GM23248 (cell line): ENCODE measurements at regions not wholly inside any gene's neighbourhood (a gene's known extent, or its start where the extent isn't known, plus 50 kb on each side); places are given as distances from the start of the nearest gene placed in this dataset.

ENCODE experiments used
- DNase-seq: peaks from one replicate; pipeline ENCODE4 v3.0.0-alpha.2; 2015
- H2AFZ ChIP-seq: fragments of 200-600 bp; sonication (generic); 2 replicates; pipeline ENCODE4 v1.6.1; 2016; ENCODE audit warnings: antibody characterized with exemption
- H3F3A ChIP-seq: fragments of 200-600 bp; sonication (generic); 2 replicates; pipeline ENCODE4 v1.6.1; 2016; ENCODE audit warnings: mild to moderate bottlenecking, antibody characterized with exemption, mixed run types; ENCODE audit not compliant: insufficient read depth
- H3K27ac ChIP-seq: fragments of 200-600 bp; sonication (generic); 2 replicates; pipeline ENCODE4 v1.5.1; 2016; ENCODE audit warnings: mild to moderate bottlenecking
- H3K27me3 ChIP-seq: fragments of 200-600 bp; sonication (generic); replicated peaks from 2 replicates; pipeline ENCODE4 v1.6.1; 2016; ENCODE audit warnings: mild to moderate bottlenecking; ENCODE audit not compliant: insufficient read depth
- H3K36me3 ChIP-seq: fragments of 200-600 bp; sonication (generic); 2 replicates; pipeline ENCODE4 v1.6.1; 2016; ENCODE audit warnings: low read depth, mild to moderate bottlenecking
- H3K4me1 ChIP-seq: fragments of 200-600 bp; sonication (generic); 2 replicates; pipeline ENCODE4 v1.6.1; 2016; ENCODE audit warnings: mild to moderate bottlenecking; ENCODE audit not compliant: insufficient read depth
- H3K4me2 ChIP-seq: fragments of 200-600 bp; sonication (generic); one replicate; pipeline ENCODE4 v1.6.1; 2016; ENCODE audit warnings: mild to moderate bottlenecking; ENCODE audit not compliant: unreplicated experiment
- H3K4me3 ChIP-seq: fragments of 200-600 bp; sonication (generic); 2 replicates; pipeline ENCODE4 v1.5.1; 2016; ENCODE audit warnings: mild to moderate bottlenecking
- H3K79me2 ChIP-seq: fragments of 200-600 bp; sonication (generic); 2 replicates; pipeline ENCODE4 v1.6.1; 2016; ENCODE audit warnings: mild to moderate bottlenecking; ENCODE audit not compliant: insufficient read depth
- H3K9ac ChIP-seq: fragments of 200-600 bp; sonication (generic); 2 replicates; pipeline ENCODE4 v1.6.1; 2016; ENCODE audit warnings: mild to moderate bottlenecking
- H3K9me2 ChIP-seq: fragments of 200-600 bp; sonication (generic); 2 replicates; pipeline ENCODE4 v1.6.1; 2016; ENCODE audit warnings: mixed run types, mild to moderate bottlenecking, moderate library complexity; ENCODE audit not compliant: insufficient read depth
- H3K9me3 ChIP-seq: fragments of 200-600 bp; sonication (generic); one replicate; pipeline ENCODE4 v1.6.1; 2017; ENCODE audit warnings: low read depth
- H4K20me1 ChIP-seq: fragments of 200-600 bp; sonication (generic); 2 replicates; pipeline ENCODE4 v1.6.0; 2016; ENCODE audit not compliant: insufficient read depth
- EZH2 ChIP-seq: fragments of 200-600 bp; sonication (generic); IDR thresholded peaks from 2 replicates; pipeline ENCODE4 v1.6.1; 2018; ENCODE audit warnings: antibody characterized with exemption, mild to moderate bottlenecking; ENCODE audit not compliant: insufficient read depth, poor library complexity, severe bottlenecking
- EZH2phosphoT487 ChIP-seq: fragments of 200-600 bp; sonication (generic); IDR thresholded peaks from 2 replicates; pipeline ENCODE4 v1.6.1; 2018; ENCODE audit warnings: antibody characterized with exemption, moderate library complexity, mild to moderate bottlenecking, low read depth; ENCODE audit not compliant: insufficient read depth
- WGBS, 2 experiments: methylation state at CpG; one replicate each; pipeline ENCODE4 v1.1.6; 2015 to 2017; ENCODE audit warnings: low lambda C conversion rate in 2 of 2, low coverage in 1 of 2; ENCODE audit errors: missing lambda C conversion rate in 2 of 2; 5-methylcytosine and 5-hydroxymethylcytosine counted together
- in situ Hi-C: fragments of 300-500 bp; cut with MboI; formaldehyde crosslinking; loops from 2 replicates; pipeline ENCODE4 v1.15.0; 2020

DNA sequence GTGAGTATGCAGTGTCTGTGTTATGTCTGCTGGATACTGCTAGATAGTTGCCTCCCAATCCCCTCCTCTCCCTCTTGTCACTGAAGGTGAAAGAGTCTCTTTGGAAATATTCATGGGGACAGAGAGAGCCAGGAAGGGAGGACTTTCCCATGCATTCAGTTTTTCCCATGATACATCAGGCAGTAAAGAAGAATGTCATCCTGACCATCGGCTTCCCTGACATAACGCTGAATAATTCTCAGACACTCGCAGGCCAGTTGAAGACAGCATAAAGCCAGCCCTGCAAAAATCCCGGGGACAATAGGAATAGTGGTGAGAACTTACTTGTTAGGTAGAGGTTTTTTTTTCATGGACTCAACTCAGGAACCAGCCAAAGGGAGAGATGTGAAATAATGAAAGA is 58.1 kb downstream of the KLF4 start:
- H4K20me1 ChIP-seq = no peaks in the 10 kb centered on the region
- no peaks in the 10 kb centered on the region for H3K4me1 ChIP-seq
- no peaks in the 10 kb centered on the region for H3K36me3 ChIP-seq
- no peak for TF ChIP-seq EZH2
- TF ChIP-seq EZH2phosphoT487 = no peak
- no peaks in the 10 kb centered on the region for H3K79me2 ChIP-seq
- no peak overlapping the region for H3K4me2 ChIP-seq
- H3K27me3 ChIP-seq = no peaks in the 10 kb centered on the region
- no peaks in the 10 kb centered on the region for H3K9me2 ChIP-seq
- no peak overlapping the region for H3K27ac ChIP-seq
- no peaks in the 10 kb centered on the region for H3K9me3 ChIP-seq
- no peak overlapping the region for H3K4me3 ChIP-seq
- H2AFZ ChIP-seq = no peak overlapping the region
- in situ Hi-C loops = loop anchor here (25.0 kb wide), 1 partner anchor 1331 kb away; no protein-coding TSS in a partner anchor
- no peak overlapping the region for H3K9ac ChIP-seq
- DNase-seq = no peak
- WGBS, 2 experiments = 88 to 89% methylated on average over 4 of the region's 4 CpGs
- H3F3A ChIP-seq = no peaks in the 10 kb centered on the region

- Histone ChIP-seq H3K4me2 (no peak overlapping the region), H2AFZ (no peak overlapping the region), H3F3A (no peaks in the 10 kb centered on the region), H3K9me2 (no peaks in the 10 kb centered on the region), H3K27ac (no peak overlapping the region), H4K20me1 (no peaks in the 10 kb centered on the region), H3K9ac (no peak overlapping the region), H3K4me1 (no peaks in the 10 kb centered on the region), H3K27me3 (no peaks in the 10 kb centered on the region), H3K4me3 (no peak overlapping the region), H3K79me2 (no peaks in the 10 kb centered on the region), H3K36me3 (no peaks in the 10 kb centered on the region), H3K9me3 (no peaks in the 10 kb centered on the region)
- in situ Hi-C loops = loop anchor here (25.0 kb wide), 1 partner anchor 1332 kb away; no protein-coding TSS in a partner anchor
- no peak for TF ChIP-seq EZH2
- TF ChIP-seq EZH2phosphoT487 = no peak
- WGBS, 2 experiments = 67 to 80% methylated on average over 6 to 7 of the region's 7 CpGs
- no peak for DNase-seq
These were observed 59.5 kb downstream of the KLF4 start for GRCh38 chr9:107430071-107430470.

DNA sequence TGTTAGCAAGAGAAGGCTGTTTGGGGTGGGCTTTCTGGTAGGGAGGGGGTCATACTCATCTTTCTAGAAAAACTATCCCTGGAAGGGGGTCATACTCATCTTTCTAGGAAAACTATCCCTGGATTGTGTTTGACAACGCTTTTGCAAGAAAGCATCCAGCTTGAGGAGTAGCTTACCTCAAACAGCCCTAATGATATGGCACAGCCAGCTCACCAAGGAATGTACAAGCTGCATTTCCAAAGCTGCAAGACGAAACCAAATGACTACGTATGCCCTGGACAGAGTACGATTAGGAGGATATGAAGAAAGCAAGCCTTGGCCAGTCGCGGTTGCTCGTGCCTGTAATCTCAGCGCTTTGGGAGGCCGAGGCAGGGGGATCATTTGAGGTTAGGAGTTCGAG is 63.4 kb downstream of the KLF4 start:
- Histone ChIP-seq H3K27ac (no peak overlapping the region), H3K9ac (no peak overlapping the region), H4K20me1 (no peaks in the 10 kb centered on the region), H3K9me3 (no peaks in the 10 kb centered on the region), H3K36me3 (no peaks in the 10 kb centered on the region), H3K9me2 (no peaks in the 10 kb centered on the region), H3K27me3 (no peaks in the 10 kb centered on the region), H3K79me2 (no peaks in the 10 kb centered on the region), H3F3A (no peaks in the 10 kb centered on the region), H3K4me3 (no peak overlapping the region), H3K4me1 (no peaks in the 10 kb centered on the region), H3K4me2 (no peak overlapping the region), H2AFZ (no peak overlapping the region)
- in situ Hi-C loops = loop anchor here (10.0 to 25.0 kb wide), 2 partner anchors 59 to 1336 kb away; partner anchors contain the start of gene KLF4
- DNase-seq = no peak
- WGBS, 2 experiments = 91 to 95% methylated on average over 10 of the region's 10 CpGs
- TF ChIP-seq EZH2phosphoT487 = no peak

DNA sequence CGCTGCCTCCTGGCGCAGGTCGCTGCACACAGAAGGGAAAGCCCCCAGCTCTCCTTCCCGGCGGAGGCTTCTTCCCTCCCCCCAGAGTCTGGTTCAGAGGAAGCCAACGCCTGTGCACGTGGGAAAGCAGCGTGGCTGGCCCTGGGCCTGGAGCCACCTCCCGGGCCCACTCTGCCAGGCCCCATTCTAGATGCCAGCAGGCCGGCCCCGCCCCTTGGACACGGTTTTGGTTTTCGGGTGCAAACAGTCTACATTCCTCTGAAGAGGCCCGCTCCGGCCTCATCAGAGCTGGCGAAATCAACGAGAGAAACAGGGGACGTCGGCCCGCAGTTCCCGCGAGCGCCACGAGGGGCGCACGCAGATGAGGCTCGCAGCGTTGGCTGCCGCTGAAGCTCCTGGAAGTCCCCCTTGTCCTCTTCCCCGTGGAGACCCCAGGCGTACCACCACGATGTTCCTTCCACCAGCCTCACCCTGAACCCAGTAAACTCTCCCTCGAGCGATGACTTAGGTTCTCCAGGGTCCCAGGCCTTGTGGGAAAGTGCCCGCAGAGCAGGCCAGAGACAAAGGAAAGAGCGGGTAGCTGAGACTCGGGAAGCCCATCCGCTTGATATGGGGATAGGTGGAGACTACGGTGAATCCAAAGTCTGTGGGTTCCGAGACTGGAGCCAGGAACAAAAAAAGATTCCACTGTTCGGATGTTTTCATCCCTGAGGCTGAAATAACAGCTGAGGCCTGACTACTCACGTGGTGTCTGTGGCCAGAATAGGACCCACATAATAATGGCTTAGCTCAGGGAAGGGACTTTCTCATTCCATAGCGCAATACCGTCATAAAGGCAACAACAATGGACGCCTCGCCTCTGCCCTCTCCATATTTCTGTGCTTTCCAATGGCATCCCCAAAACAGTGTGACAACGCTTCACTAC is 64.2 kb downstream of the KLF4 start:
- Histone ChIP-seq H3K4me2 (peak overlapping the region; percentile 65), H3K4me3 (peak overlapping the region; percentile 44)

More for the DNA sequence above, 64.2 kb downstream of the KLF4 start:
- no peaks in the 10 kb centered on the region for H3K79me2 ChIP-seq
- peak; percentile 81 for DNase-seq
- H3K27me3 ChIP-seq = no peaks in the 10 kb centered on the region
- in situ Hi-C loops = loop anchor here (10.0 to 25.0 kb wide), 2 partner anchors 59 to 1337 kb away; partner anchors contain the start of gene KLF4
- H3K4me1 ChIP-seq = no peaks in the 10 kb centered on the region
- H4K20me1 ChIP-seq = no peaks in the 10 kb centered on the region
- H3K36me3 ChIP-seq = no peaks in the 10 kb centered on the region
- no peak overlapping the region for H3K27ac ChIP-seq
- TF ChIP-seq EZH2phosphoT487 = no peak
- TF ChIP-seq EZH2 = no peak
- H3F3A ChIP-seq = no peaks in the 10 kb centered on the region
- peak overlapping the region; percentile 12; the same call in 1 of the 2 replicates for H3K9ac ChIP-seq
- peak overlapping the region; percentile 72 for H2AFZ ChIP-seq
- no peaks in the 10 kb centered on the region for H3K9me3 ChIP-seq
- 26 to 29% methylated on average over 45 to 47 of the region's 47 CpGs for WGBS, 2 experiments
- no peaks in the 10 kb centered on the region for H3K9me2 ChIP-seq
